ENCODE measurements at regions not wholly inside any gene's neighbourhood (a gene's known extent, or its start where the extent isn't known, plus 50 kb on each side); places are given as distances from the start of the nearest gene placed in this dataset.

GRCh38 chr14:104528496-104528895 lies 51.1 kb upstream of the C14orf180 start:
- TF ChIP-seq ELF4 (IDR thresholded peaks at IDR 0.05) (no peak), PKNOX1 (IDR thresholded peaks at IDR 0.05) (no peak), FOXM1 (IDR thresholded peaks at IDR 0.05; ENCODE audit: borderline replicate concordance) (no peak), FOXA1 (IDR thresholded peaks at IDR 0.05) (no peak), LEF1 (IDR thresholded peaks at IDR 0.05; ENCODE audit: borderline replicate concordance) (no peak)

Data from HEK293T (cell line).